CD14-positive monocyte (primary cell): ENCODE measurements at regions not wholly inside any gene's neighbourhood (a gene's known extent, or its start where the extent isn't known, plus 50 kb on each side); places are given as distances from the start of the nearest gene placed in this dataset.

Experiments used
- DNase-seq, 3 donors: peaks; one replicate each; pipeline ENCODE4 v3.0.0-alpha.2; 2011 to 2022
- H2AFZ ChIP-seq: 2 replicates; pipeline ENCODE4 v1.6.0; 2012; ENCODE audit warnings: mild to moderate bottlenecking, low read depth, low read length, inconsistent platforms; ENCODE audit not compliant: insufficient read depth, poor library complexity, severe bottlenecking
- H3K27ac ChIP-seq, 2 donors: 1 replicate in 1 of 2; 2 replicates in 1 of 2; pipeline ENCODE4 v1.5.1; 2012 to 2013; ENCODE audit warnings: low read length in 2 of 2, control low read depth in 1 of 2, inconsistent platforms in 1 of 2, low read depth in 1 of 2, mild to moderate bottlenecking in 1 of 2
- H3K27me3 ChIP-seq, 2 donors: one replicate each; pipeline versions ENCODE4 v1.6.0 to v1.6.1; 2011 to 2013; ENCODE audit warnings: low read length in 2 of 2; ENCODE audit not compliant: control insufficient read depth in 2 of 2, insufficient read depth in 2 of 2
- H3K36me3 ChIP-seq, 2 donors: replicated peaks in 1 of 2; 1 replicate in 1 of 2; 2 replicates in 1 of 2; pipeline versions ENCODE4 v1.5.1 to v1.6.1; 2012 to 2013; ENCODE audit warnings: low read length in 2 of 2, control low read depth in 1 of 2, inconsistent platforms in 1 of 2, mild to moderate bottlenecking in 1 of 2; ENCODE audit not compliant: insufficient read depth in 2 of 2, control insufficient read depth in 1 of 2
- H3K4me1 ChIP-seq, 2 donors: 1 replicate in 1 of 2; 2 replicates in 1 of 2; pipeline versions ENCODE4 v1.5.1 to v1.6.1; 2012 to 2013; ENCODE audit warnings: low read length in 2 of 2, control low read depth in 1 of 2, inconsistent platforms in 1 of 2, mild to moderate bottlenecking in 1 of 2, moderate library complexity in 1 of 2; ENCODE audit not compliant: insufficient read depth in 2 of 2, control insufficient read depth in 1 of 2
- H3K4me2 ChIP-seq: replicated peaks from 2 replicates; pipeline ENCODE3; 2012; ENCODE audit warnings: low read length, moderate library complexity, mild to moderate bottlenecking; ENCODE audit not compliant: poor library complexity, severe bottlenecking; ENCODE audit errors: extremely low read depth
- H3K4me3 ChIP-seq, 3 experiments: fragments of 200-600 bp in 1 of 3; sonication (generic) in 1 of 3; replicated peaks in 1 of 3; 1 replicate in 2 of 3; 2 replicates in 1 of 3; pipeline ENCODE4 v1.5.1; 2011 to 2013; ENCODE audit warnings: low read length in 3 of 3, mild to moderate bottlenecking in 3 of 3, control low read depth in 2 of 3, low read depth in 2 of 3, inconsistent platforms in 1 of 3, moderate library complexity in 1 of 3
- H3K79me2 ChIP-seq: 2 replicates; pipeline ENCODE4 v1.6.0; 2012; ENCODE audit warnings: mild to moderate bottlenecking, control low read depth, inconsistent platforms, low read length, moderate library complexity; ENCODE audit not compliant: insufficient read depth
- H3K9ac ChIP-seq: 2 replicates; pipeline ENCODE4 v1.6.0; 2017; ENCODE audit warnings: low read length, mild to moderate bottlenecking; ENCODE audit not compliant: insufficient read depth, poor library complexity, severe bottlenecking
- H3K9me3 ChIP-seq, 2 donors: replicated peaks in 1 of 2; 1 replicate in 1 of 2; 2 replicates in 1 of 2; pipeline versions ENCODE4 v1.5.1 to v1.6.1; 2012 to 2013; ENCODE audit warnings: low read length in 2 of 2, control low read depth in 1 of 2; ENCODE audit not compliant: control insufficient read depth in 1 of 2, insufficient read depth in 1 of 2
- H4K20me1 ChIP-seq: 2 replicates; pipeline ENCODE4 v1.6.0; 2012; ENCODE audit warnings: mild to moderate bottlenecking, low read length, control low read depth, moderate library complexity; ENCODE audit not compliant: insufficient read depth
- H3K27ac Mint-ChIP-seq, 7 donors: one replicate each; pipeline ENCODE4 v1.8.0; 2020; ENCODE audit warnings: mild to moderate bottlenecking in 7 of 7, mixed read lengths in 7 of 7, moderate library complexity in 6 of 7, inconsistent platforms in 2 of 7
- H3K27me3 Mint-ChIP-seq, 3 donors: one replicate each; pipeline ENCODE4 v1.8.0; 2021 to 2022; ENCODE audit warnings: low read depth in 3 of 3, mild to moderate bottlenecking in 3 of 3, mixed read lengths in 3 of 3, moderate library complexity in 3 of 3, inconsistent platforms in 1 of 3
- H3K36me3 Mint-ChIP-seq, 2 donors: one replicate each; pipeline ENCODE4 v1.8.0; 2020; ENCODE audit warnings: mixed read lengths in 2 of 2, inconsistent platforms in 1 of 2, mild to moderate bottlenecking in 1 of 2
- H3K4me1 Mint-ChIP-seq: one replicate; pipeline ENCODE4 v1.8.0; 2020; ENCODE audit warnings: mild to moderate bottlenecking, mixed read lengths
- H3K4me3 Mint-ChIP-seq, 2 donors: one replicate each; pipeline ENCODE4 v1.8.0; 2020; ENCODE audit warnings: mild to moderate bottlenecking in 2 of 2, mixed read lengths in 2 of 2, moderate library complexity in 1 of 2
- H3K9me3 Mint-ChIP-seq, 7 donors: one replicate each; pipeline ENCODE4 v1.8.0; 2020 to 2022; ENCODE audit warnings: mixed read lengths in 7 of 7, mild to moderate bottlenecking in 6 of 7, moderate library complexity in 6 of 7, inconsistent platforms in 2 of 7
- CTCF ChIP-seq: fragments of 200-600 bp; IDR thresholded peaks from one replicate; pipeline ENCODE4 v1.8.0; 2022; ENCODE audit warnings: antibody characterized with exemption, mild to moderate bottlenecking
- WGBS: methylation state at CpG from one replicate; pipeline ENCODE4 v1.1.5; 2013; ENCODE audit warnings: missing lambda C conversion rate; ENCODE audit not compliant: insufficient coverage; 5-methylcytosine and 5-hydroxymethylcytosine counted together
- intact Hi-C, 2 donors: fragments of 100-400 bp; cut with micrococcal nuclease; formaldehyde crosslinking; loops; one replicate each; pipeline versions ENCODE4 v1.15.0 to v1.15.1; 2023

GRCh38 chr11:129258205-129258604 lies 66.1 kb upstream of the ARHGAP32 start:
- H3K4me1 Mint-ChIP-seq, result peaks cover 3% of the 10 kb centered on the region
- H3K9ac ChIP-seq, result no peak overlapping the region
- H3K4me1 ChIP-seq, result no peaks in the 10 kb centered on the region
- H3K27ac ChIP-seq, result no peak overlapping the region
- no peaks in the 10 kb centered on the region for H3K36me3 ChIP-seq
- peaks cover 0 to 1% (median 0%) of the 10 kb centered on the region in 7 donors for H3K9me3 Mint-ChIP-seq
- no peak overlapping the region for H3K27ac Mint-ChIP-seq
- DNase-seq, result no peak
- H2AFZ ChIP-seq, result no peak overlapping the region
- intact Hi-C loops, result no loop called here
- peaks cover 4% of the 10 kb centered on the region for H4K20me1 ChIP-seq
- WGBS, result 78% methylated on average over 5 of the region's 5 CpGs
- H3K79me2 ChIP-seq, result no peaks in the 10 kb centered on the region
- TF ChIP-seq CTCF, result no peak
- no peaks in the 10 kb centered on the region for H3K9me3 ChIP-seq
- peaks cover 0 to 3% of the 10 kb centered on the region in 2 donors for H3K36me3 Mint-ChIP-seq
- H3K27me3 Mint-ChIP-seq, result no peaks in the 10 kb centered on the region
- no peaks in the 10 kb centered on the region for H3K27me3 ChIP-seq
- H3K4me3 ChIP-seq, result no peak overlapping the region
- no peak overlapping the region for H3K4me2 ChIP-seq
- no peak overlapping the region for H3K4me3 Mint-ChIP-seq

GRCh38 chr11:129257512-129257911 lies 65.4 kb upstream of the ARHGAP32 start:
- Histone ChIP-seq H3K4me1 (no peaks in the 10 kb centered on the region), H3K36me3 (no peaks in the 10 kb centered on the region), H3K27me3 (no peaks in the 10 kb centered on the region), H2AFZ (no peak overlapping the region), H3K27ac (no peak overlapping the region), H3K4me2 (no peak overlapping the region), H3K9me3 (no peaks in the 10 kb centered on the region), H3K79me2 (no peaks in the 10 kb centered on the region), H3K4me3 (no peak overlapping the region), H4K20me1 (peaks cover 8% of the 10 kb centered on the region), H3K9ac (no peak overlapping the region)
- Mint-ChIP-seq H3K36me3 (peaks cover 0 to 3% of the 10 kb centered on the region in 2 donors), H3K4me3 (no peak overlapping the region), H3K27me3 (no peaks in the 10 kb centered on the region), H3K9me3 (peaks cover 0 to 1% (median 0%) of the 10 kb centered on the region in 7 donors), H3K27ac (no peak overlapping the region), H3K4me1 (no peaks in the 10 kb centered on the region)
- intact Hi-C loops, result no loop called here
- TF ChIP-seq CTCF, result no peak
- DNase-seq, result no peak
